ENCODE measurements at regions not wholly inside any gene's neighbourhood (a gene's known extent, or its start where the extent isn't known, plus 50 kb on each side); places are given as distances from the start of the nearest gene placed in this dataset.

DNA sequence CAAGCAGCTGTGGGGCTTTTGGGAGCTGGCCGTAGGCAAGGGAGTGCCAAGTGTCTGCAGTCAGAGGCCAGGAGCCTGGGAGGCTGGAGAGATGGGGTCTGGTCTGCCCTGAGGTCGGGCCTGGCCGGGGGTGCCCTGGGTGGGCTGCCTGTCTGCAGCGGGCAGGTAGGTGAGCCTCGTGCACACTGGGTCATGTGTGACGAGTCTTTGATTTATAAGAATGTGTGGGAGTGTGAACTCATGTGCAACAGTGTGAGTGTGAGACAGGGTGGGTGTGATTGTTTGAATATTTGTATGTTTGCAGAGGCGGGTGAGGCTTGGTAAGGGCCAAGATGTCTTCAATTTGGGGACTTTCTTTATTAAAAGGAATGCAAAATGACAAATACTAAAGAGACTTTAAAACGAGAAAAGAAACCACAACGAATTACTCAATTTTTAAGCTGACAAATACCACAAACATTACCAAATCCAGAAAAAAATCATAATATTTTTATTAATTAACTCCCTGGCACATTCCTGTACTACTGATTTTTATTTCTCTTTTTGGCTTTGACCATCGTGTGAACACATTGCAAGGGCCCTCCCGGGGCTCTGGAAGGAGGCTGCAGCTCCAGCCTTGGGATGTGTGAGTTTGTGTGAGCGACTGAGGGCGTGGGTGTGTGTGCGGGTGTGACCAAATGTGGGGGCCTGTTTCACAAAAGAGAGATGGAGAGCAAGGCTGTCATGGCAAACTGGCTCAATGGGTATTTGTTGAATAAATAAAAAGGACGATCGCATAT lies 110.3 kb upstream of the WNT4 start:
- Histone ChIP-seq H3K14ac (ENCODE audit: low read length) (no peak overlapping the region), H3K9ac (ENCODE audit: low read depth, low read length, poor library complexity) (peak overlapping the region; percentile 27), H3K79me1 (ENCODE audit: low read depth, low read length) (no peaks in the 10 kb centered on the region), H2AFZ (ENCODE audit: low read length) (no peak overlapping the region), H4K8ac (ENCODE audit: low read depth, low read length) (no peak overlapping the region), H2AK5ac (ENCODE audit: low read depth, low read length) (no peak overlapping the region), H2BK120ac (ENCODE audit: low read depth, low read length) (no peak overlapping the region), H3K4me2 (ENCODE audit: insufficient read depth, low read length, poor library complexity, severe bottlenecking) (no peak overlapping the region), H4K91ac (ENCODE audit: low read depth, low read length, poor library complexity) (no peak overlapping the region), H2BK15ac (ENCODE audit: low read length) (no peak overlapping the region), H2BK12ac (ENCODE audit: low read length) (no peak overlapping the region), H3K23ac (ENCODE audit: low read depth, low read length, poor library complexity) (no peak overlapping the region), H3K4me3 (ENCODE audit: low read length in 2 of 2) (no peak overlapping the region), H2BK5ac (ENCODE audit: low read length) (no peak overlapping the region), H3K18ac (ENCODE audit: low read length) (peak overlapping the region; percentile 20), H3K36me3 (replicated peaks in 1 of 2; ENCODE audit: control insufficient read depth in 2 of 2, insufficient read depth in 2 of 2, low read length in 2 of 2) (no peaks in the 10 kb centered on the region), H3K4ac (ENCODE audit: low read length) (no peak overlapping the region), H3K9me3 (replicated peaks in 1 of 2; ENCODE audit: control insufficient read depth in 2 of 2, insufficient read depth in 1 of 2, low read depth in 1 of 2, low read length in 2 of 2) (peaks cover 0 to 2% of the 10 kb centered on the region in 2 donors), H3K27ac (replicated peaks; ENCODE audit: low read length) (no peak overlapping the region), H3K4me1 (ENCODE audit: control insufficient read depth in 2 of 2, insufficient read depth in 1 of 2, low read depth in 1 of 2, low read length in 2 of 2) (peaks cover 0 to 5% of the 10 kb centered on the region in 2 donors), H3K27me3 (ENCODE audit: control insufficient read depth in 3 of 3, insufficient read depth in 3 of 3, low read depth in 1 of 3, low read length in 3 of 3) (peaks cover 0 to 78% (median 66%) of the 10 kb centered on the region in 3 experiments)
- DNase-seq (ENCODE audit: low spot score): no peak
- WGBS, 2 donors (ENCODE audit: extremely low coverage in 2 of 2, insufficient read length in 2 of 2, insufficient replicate concordance in 1 of 2): no CpG with 5 or more reads among the region's 16 CpGs

DNA sequence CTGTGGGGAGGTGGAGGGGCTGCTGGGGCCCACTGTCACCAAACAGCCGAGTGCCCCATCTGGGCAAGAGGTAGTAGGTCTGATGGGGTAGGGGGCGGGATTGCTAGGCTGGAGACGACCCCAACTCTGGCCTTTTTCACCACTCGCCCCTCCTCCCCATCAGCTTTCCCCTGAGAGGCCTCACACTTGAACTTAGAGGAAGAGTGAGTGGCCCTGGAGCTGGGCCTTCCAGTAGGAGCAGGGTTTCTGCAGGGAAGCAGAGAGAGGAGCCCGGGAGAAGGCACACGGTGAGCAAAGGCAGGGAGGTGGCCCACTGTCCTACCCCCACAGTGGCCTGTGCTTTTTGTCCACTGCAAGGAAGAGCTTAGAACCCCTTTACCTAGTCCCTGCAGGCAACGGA lies 111.9 kb upstream of the WNT4 start:
- Histone ChIP-seq H2BK5ac (ENCODE audit: low read length) (no peak overlapping the region), H4K91ac (ENCODE audit: low read depth, low read length, poor library complexity) (no peak overlapping the region), H3K9me3 (replicated peaks in 1 of 2; ENCODE audit: control insufficient read depth in 2 of 2, insufficient read depth in 1 of 2, low read depth in 1 of 2, low read length in 2 of 2) (peaks cover 0 to 2% of the 10 kb centered on the region in 2 donors), H3K9ac (ENCODE audit: low read depth, low read length, poor library complexity) (no peak overlapping the region), H2BK15ac (ENCODE audit: low read length) (no peak overlapping the region), H3K14ac (ENCODE audit: low read length) (no peak overlapping the region), H3K79me1 (ENCODE audit: low read depth, low read length) (no peaks in the 10 kb centered on the region), H3K4me2 (ENCODE audit: insufficient read depth, low read length, poor library complexity, severe bottlenecking) (no peak overlapping the region), H2AFZ (ENCODE audit: low read length) (no peak overlapping the region), H3K4me1 (ENCODE audit: control insufficient read depth in 2 of 2, insufficient read depth in 1 of 2, low read depth in 1 of 2, low read length in 2 of 2) (peaks cover 1 to 9% of the 10 kb centered on the region in 2 donors), H2BK120ac (ENCODE audit: low read depth, low read length) (no peak overlapping the region), H2AK5ac (ENCODE audit: low read depth, low read length) (no peak overlapping the region), H3K27ac (replicated peaks; ENCODE audit: low read length) (no peak overlapping the region), H3K36me3 (replicated peaks in 1 of 2; ENCODE audit: control insufficient read depth in 2 of 2, insufficient read depth in 2 of 2, low read length in 2 of 2) (no peaks in the 10 kb centered on the region), H3K23ac (ENCODE audit: low read depth, low read length, poor library complexity) (no peak overlapping the region), H3K18ac (ENCODE audit: low read length) (no peak overlapping the region), H3K4me3 (ENCODE audit: low read length in 2 of 2) (no peak overlapping the region), H2BK12ac (ENCODE audit: low read length) (no peak overlapping the region), H3K4ac (ENCODE audit: low read length) (no peak overlapping the region), H3K27me3 (ENCODE audit: control insufficient read depth in 3 of 3, insufficient read depth in 3 of 3, low read depth in 1 of 3, low read length in 3 of 3) (peaks cover 0 to 72% (median 66%) of the 10 kb centered on the region in 3 experiments), H4K8ac (ENCODE audit: low read depth, low read length) (no peak overlapping the region)
- no CpG with 5 or more reads among the region's 7 CpGs for WGBS, 2 donors (ENCODE audit: extremely low coverage in 2 of 2, insufficient read length in 2 of 2, insufficient replicate concordance in 1 of 2)
- no peak for DNase-seq (ENCODE audit: low spot score)

DNA sequence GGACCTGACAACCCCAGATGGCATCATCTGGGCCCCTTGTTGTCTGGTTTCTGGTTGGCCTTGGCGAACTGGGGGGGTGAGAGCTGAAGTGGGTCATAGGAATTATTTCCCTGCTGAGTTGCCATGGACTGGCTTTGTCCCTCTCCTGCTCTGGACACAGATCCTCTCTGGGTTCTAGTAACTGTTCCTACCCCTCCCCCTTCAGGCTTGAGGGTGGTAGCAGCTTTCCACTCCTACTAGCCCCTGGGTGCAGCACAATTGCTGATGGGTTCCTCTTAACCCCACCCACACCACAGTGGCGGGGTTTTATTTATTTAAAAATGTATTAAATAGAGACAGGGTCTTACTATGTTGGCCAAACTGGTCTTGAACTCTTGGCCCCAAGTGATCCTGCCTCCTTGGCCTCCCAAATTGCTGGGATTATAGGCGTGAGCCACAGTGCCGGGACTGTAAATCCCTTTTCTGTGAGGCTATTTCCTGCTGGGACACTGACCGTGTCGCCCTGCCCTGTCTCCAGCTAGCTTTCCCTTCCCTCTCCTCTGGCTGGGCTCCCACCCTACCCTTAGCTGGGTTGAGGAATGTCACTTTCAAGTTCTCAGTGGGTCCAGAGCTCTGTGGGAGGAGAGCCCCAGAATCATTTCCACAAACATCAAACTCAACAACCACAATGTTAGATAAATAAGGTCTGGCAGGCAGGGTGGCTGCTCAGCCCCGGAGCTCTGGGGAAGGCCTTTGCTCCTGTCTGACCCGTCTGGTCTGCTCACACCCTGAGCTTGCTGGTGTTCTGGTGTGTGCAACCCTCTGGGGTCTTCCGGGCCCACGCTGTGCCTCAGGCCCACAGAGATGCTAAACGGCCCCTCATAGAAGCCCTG lies 112.7 kb upstream of the WNT4 start:
- Histone ChIP-seq H3K4me2 (ENCODE audit: insufficient read depth, low read length, poor library complexity, severe bottlenecking) (no peak overlapping the region), H3K4me1 (ENCODE audit: control insufficient read depth in 2 of 2, insufficient read depth in 1 of 2, low read depth in 1 of 2, low read length in 2 of 2) (peaks cover 1 to 9% of the 10 kb centered on the region in 2 donors), H3K9ac (ENCODE audit: low read depth, low read length, poor library complexity) (no peak overlapping the region), H3K18ac (ENCODE audit: low read length) (no peak overlapping the region), H3K9me3 (replicated peaks in 1 of 2; ENCODE audit: control insufficient read depth in 2 of 2, insufficient read depth in 1 of 2, low read depth in 1 of 2, low read length in 2 of 2) (no peaks in the 10 kb centered on the region), H3K4ac (ENCODE audit: low read length) (no peak overlapping the region), H3K4me3 (ENCODE audit: low read length in 2 of 2) (no peak overlapping the region), H2BK15ac (ENCODE audit: low read length) (no peak overlapping the region), H3K79me1 (ENCODE audit: low read depth, low read length) (no peaks in the 10 kb centered on the region), H2BK12ac (ENCODE audit: low read length) (no peak overlapping the region), H3K14ac (ENCODE audit: low read length) (peak overlapping the region; percentile 39), H3K27ac (replicated peaks; ENCODE audit: low read length) (no peak overlapping the region), H3K27me3 (ENCODE audit: control insufficient read depth in 3 of 3, insufficient read depth in 3 of 3, low read depth in 1 of 3, low read length in 3 of 3) (peaks cover 0 to 66% (median 61%) of the 10 kb centered on the region in 3 experiments), H2AFZ (ENCODE audit: low read length) (no peak overlapping the region), H2BK5ac (ENCODE audit: low read length) (peak overlapping the region; percentile 89), H2BK120ac (ENCODE audit: low read depth, low read length) (no peak overlapping the region), H4K8ac (ENCODE audit: low read depth, low read length) (no peak overlapping the region), H4K91ac (ENCODE audit: low read depth, low read length, poor library complexity) (no peak overlapping the region), H3K36me3 (replicated peaks in 1 of 2; ENCODE audit: control insufficient read depth in 2 of 2, insufficient read depth in 2 of 2, low read length in 2 of 2) (no peaks in the 10 kb centered on the region), H2AK5ac (ENCODE audit: low read depth, low read length) (no peak overlapping the region), H3K23ac (ENCODE audit: low read depth, low read length, poor library complexity) (no peak overlapping the region)
- no CpG with 5 or more reads among the region's 11 CpGs for WGBS, 2 donors (ENCODE audit: extremely low coverage in 2 of 2, insufficient read length in 2 of 2, insufficient replicate concordance in 1 of 2)
- DNase-seq (ENCODE audit: low spot score): no peak

DNA sequence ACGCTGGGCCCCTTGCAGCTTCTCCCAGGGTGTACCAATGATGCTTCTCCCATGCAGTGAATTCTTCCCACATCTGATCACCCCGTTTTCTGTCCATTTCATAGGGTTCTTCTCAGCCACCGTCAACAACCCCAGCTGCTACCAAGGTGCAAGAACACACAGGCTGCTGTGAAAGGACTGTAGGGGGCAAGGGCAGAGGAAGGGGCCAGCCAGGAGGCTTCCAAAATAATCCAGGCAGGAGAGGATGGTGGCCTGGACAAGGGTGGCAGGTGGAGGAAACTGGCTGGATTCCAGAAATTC lies 113.3 kb upstream of the WNT4 start:
- no peak overlapping the region for H3K4me3 ChIP-seq (ENCODE audit: low read length in 2 of 2)
- H4K8ac ChIP-seq (ENCODE audit: low read depth, low read length): no peak overlapping the region
- no peaks in the 10 kb centered on the region for H3K36me3 ChIP-seq (replicated peaks in 1 of 2; ENCODE audit: control insufficient read depth in 2 of 2, insufficient read depth in 2 of 2, low read length in 2 of 2)
- no peaks in the 10 kb centered on the region for H3K79me1 ChIP-seq (ENCODE audit: low read depth, low read length)
- no peak overlapping the region for H2AFZ ChIP-seq (ENCODE audit: low read length)
- H3K4ac ChIP-seq (ENCODE audit: low read length): no peak overlapping the region
- no peaks in the 10 kb centered on the region for H3K9me3 ChIP-seq (replicated peaks in 1 of 2; ENCODE audit: control insufficient read depth in 2 of 2, insufficient read depth in 1 of 2, low read depth in 1 of 2, low read length in 2 of 2)
- H2BK12ac ChIP-seq (ENCODE audit: low read length): no peak overlapping the region
- peaks cover 0 to 65% (median 60%) of the 10 kb centered on the region in 3 experiments for H3K27me3 ChIP-seq (ENCODE audit: control insufficient read depth in 3 of 3, insufficient read depth in 3 of 3, low read depth in 1 of 3, low read length in 3 of 3)
- no peak overlapping the region for H3K27ac ChIP-seq (replicated peaks; ENCODE audit: low read length)
- H3K23ac ChIP-seq (ENCODE audit: low read depth, low read length, poor library complexity): no peak overlapping the region
- H3K14ac ChIP-seq (ENCODE audit: low read length): no peak overlapping the region
- no peak overlapping the region for H2BK120ac ChIP-seq (ENCODE audit: low read depth, low read length)
- no peak overlapping the region for H3K4me2 ChIP-seq (ENCODE audit: insufficient read depth, low read length, poor library complexity, severe bottlenecking)
- no CpG with 5 or more reads among the region's 3 CpGs for WGBS, 2 donors (ENCODE audit: extremely low coverage in 2 of 2, insufficient read length in 2 of 2, insufficient replicate concordance in 1 of 2)
- no peak overlapping the region for H4K91ac ChIP-seq (ENCODE audit: low read depth, low read length, poor library complexity)
- H3K4me1 ChIP-seq (ENCODE audit: control insufficient read depth in 2 of 2, insufficient read depth in 1 of 2, low read depth in 1 of 2, low read length in 2 of 2): peaks cover 1 to 4% of the 10 kb centered on the region in 2 donors
- H2BK5ac ChIP-seq (ENCODE audit: low read length): peak overlapping the region; percentile 89
- H2AK5ac ChIP-seq (ENCODE audit: low read depth, low read length): no peak overlapping the region
- H2BK15ac ChIP-seq (ENCODE audit: low read length): no peak overlapping the region
- no peak overlapping the region for H3K18ac ChIP-seq (ENCODE audit: low read length)
- no peak for DNase-seq (ENCODE audit: low spot score)
- H3K9ac ChIP-seq (ENCODE audit: low read depth, low read length, poor library complexity): no peak overlapping the region
